HG03354 (cell line): ENCODE measurements at regions not wholly inside any gene's neighbourhood (a gene's known extent, or its start where the extent isn't known, plus 50 kb on each side); places are given as distances from the start of the nearest gene placed in this dataset.

Experiments used
- ATAC-seq: cut with Tn5 transposase; IDR thresholded peaks from one replicate; pipeline ENCODE4 v1.9.1; 2021; ENCODE audit warnings: mild to moderate bottlenecking; ENCODE audit not compliant: unreplicated experiment, poor library complexity, severe bottlenecking

DNA sequence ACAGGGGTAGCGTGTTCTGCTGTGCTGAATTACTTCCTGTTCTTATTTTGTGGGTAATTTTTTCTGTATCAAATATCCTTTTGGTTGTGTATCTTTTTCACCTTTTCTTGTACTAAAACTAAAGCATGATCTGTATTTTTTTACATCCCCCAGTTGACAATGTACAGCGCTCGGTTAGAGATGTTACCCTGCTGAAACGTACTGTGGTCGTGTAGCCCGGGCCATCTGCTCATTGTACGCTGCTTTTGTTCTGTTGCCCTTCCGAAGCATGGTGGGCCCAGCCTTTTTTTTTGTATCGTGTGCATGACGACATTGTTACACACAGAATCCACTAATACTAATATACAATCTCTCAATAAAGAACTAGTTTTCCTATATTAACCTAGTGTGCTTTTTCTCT, 233.1 kb downstream of the HAUS1 start:
- no peak for ATAC-seq

DNA sequence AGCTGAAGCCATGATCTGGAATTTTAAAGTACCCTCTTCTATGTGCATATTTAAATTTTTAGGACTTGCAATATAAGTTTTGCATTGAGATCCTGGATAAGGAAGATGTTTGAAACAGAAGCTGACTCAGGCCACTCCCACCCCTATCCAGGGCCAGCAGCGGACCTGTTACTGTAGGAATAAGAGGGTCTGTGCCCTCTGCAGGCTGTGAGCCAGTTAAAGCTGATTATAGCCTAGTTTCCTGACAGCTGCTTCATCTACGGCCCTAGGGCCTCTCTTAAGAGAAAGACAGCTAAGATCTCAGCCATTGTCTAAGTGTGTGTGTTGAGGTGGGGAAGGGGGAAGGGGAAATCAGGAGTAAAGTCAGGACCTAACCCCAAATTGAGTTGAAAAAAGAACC, 234.0 kb downstream of the HAUS1 start:
- ATAC-seq = no peak

DNA sequence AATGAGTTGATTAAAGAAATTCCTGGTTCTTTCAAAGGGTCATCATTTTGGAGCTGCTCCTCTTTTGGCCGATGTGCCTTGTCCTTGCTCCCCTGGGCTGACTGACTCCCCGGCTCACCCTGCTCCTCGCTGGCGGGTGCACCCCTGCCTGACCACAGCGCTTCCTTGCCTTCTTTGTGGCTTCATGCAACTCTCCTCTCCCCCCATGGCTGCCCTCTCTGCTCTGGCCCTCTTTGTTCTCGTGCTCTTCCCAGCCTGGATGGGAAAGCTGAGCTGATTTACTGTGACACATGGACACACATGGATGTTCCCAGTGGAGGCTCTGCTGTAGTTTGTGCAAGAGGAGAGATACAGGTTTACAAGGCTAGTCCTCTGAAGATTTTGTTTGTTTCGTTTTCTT, 234.6 kb downstream of the HAUS1 start:
- ATAC-seq = no peak

DNA sequence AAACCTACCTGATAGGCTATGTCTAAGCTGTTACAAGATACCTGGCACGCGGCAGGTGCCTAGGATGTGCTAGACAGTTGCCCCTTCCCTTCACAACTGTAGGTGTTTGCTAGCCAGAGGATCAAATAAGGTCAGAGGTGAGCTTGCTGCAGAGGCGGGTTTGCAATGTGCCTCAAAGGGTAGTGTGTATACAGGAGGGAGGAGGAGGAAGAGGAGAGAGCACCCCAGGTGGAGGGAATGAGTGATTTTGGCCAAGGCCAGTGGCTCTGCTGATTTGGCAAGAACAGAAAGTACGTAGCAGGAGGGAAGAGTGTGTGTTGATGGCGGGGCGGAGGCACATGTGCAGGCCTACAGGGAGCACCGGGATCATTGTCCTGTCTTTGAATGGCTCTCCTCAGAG, 236.5 kb downstream of the HAUS1 start:
- ATAC-seq = no peak

DNA sequence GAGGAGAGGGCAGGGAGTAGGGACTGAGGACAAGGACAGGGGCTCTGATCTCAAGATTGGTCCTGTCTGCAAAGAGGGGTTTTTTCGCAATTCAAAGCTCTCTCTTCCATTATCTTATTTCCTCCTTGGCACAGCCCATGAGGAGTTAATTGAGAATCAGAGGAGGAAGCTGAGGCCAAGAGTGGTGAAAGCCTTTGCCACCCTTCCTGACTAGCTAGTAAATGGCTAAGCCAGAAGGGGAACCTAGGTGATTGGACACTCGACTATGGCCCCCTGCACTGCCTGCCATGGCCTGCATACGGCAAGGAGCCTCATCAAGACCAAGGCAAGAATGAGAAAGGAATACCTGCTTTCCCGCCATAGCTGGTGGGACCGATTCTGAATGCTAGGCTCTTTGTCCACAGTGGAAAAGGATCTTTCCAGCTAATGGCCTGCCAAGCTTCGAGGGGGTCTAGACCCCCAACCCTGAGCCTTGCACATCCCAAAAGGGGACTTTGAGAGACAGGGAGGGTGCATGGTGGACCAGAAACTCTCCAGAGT, 237.9 kb downstream of the HAUS1 start:
- ATAC-seq = no peak

DNA sequence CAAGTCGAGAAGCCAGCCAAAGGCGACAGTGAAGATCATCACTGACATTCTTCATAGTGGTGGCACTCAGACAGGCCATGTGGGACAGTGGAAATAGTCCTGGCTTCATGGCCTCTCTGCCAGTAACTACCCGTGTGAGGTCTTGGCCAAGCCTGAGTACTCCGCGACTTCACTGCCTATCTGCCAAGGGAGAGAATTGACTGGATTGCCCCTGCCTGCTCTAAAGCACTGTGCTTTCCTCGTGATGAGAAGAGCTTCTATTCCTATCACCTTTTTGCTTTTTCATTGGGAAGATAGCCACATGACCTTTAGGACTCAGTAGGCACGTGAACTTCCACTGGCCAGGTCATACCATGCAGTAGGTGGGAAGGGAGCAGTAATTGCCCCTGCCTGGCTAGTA, 239.3 kb downstream of the HAUS1 start:
- no peak for ATAC-seq

DNA sequence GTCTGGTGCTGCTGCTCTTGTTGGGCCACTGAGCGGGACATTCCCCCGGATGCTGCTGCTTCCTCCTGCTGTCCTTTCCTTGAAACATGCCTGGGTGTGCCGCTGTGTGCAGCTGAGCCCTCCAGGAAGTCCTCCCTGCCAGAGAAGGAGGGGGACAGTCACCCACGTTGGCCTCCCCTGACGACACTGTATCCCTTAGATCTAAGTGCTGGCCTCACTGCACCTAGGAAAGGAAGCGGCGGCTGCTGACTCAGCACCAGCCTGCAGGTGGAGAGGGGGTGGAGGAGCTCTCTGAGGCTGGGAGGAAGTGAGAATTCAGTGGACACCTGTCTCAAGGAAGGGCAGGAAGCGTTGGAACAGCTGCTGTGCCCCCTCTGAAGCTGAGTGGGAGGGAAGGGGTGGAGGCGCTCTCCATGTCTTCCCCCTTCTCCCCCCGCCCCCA, 239.8 kb downstream of the HAUS1 start:
- ATAC-seq = peak; percentile 82

DNA sequence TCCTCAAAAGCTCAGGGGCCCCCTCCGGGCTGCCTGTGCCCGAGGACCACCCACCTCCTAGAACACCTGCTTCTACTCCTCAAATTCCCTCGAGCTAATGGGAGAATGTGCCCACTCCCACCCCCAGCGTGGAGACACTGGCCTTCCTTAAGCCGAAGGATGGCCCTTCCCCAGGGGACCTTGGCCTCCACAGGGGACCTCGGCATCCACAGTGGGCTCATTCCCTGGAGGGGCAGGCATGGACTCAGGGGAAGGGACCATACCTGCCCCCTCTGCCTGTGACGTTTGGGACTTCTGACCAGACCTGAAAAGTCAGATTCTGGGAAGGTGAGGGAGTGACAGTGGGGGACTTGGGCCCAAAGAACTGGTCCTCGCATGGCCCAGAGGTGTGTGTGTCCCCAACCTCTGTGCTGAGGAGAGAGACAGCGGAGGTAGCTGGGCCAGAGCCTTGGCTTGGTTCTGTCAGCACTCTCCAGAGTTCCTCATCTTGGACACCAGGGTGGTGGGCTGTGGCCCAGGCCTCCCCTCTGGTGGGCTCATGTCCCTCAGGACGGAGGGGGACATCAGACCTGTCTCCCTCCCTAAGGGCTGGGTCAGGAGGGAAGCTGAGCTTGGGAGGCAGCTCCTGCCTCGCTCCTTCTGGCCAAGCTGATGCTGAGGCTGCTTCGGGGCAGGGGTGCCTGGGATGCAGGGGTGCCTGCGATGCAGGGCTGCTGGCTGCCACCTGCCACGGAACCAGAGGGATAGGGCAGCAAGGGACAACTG, 240.4 kb downstream of the HAUS1 start:
- no peak for ATAC-seq

DNA sequence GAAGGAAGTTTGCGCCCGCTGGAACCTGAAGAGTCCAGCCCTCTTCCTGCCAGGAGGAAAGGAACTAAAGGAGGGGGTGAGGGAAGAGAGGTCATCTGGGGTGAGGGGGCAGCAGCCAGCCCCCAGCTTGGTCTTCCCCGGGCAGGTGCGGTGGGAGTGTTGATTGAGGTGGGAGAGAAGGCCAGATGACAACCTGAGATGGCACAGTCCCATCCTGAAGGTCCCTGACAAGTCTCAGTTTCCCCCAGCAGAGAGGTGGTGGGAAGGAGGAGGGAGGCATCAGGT, 240.9 kb downstream of the HAUS1 start:
- ATAC-seq = no peak

DNA sequence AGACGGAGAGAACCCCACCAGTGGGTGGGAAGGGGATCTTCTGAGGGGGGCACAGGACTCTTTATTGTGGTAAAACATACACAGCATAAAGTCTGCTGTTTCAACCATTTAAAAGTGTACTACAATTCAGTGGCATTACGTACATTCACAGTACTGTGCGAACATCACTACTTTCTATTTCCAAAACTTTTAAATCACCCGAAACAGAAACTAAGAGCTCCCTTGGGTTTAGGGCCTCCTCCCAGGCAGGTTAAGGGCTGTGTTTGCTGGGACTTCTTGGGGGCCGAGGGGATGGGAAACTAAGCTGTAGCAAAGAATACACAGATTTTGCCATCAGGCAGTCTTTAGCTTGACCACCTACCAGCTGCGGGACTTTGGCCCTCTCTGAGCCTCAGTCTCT, 242.0 kb downstream of the HAUS1 start:
- ATAC-seq = peak; percentile 47

DNA sequence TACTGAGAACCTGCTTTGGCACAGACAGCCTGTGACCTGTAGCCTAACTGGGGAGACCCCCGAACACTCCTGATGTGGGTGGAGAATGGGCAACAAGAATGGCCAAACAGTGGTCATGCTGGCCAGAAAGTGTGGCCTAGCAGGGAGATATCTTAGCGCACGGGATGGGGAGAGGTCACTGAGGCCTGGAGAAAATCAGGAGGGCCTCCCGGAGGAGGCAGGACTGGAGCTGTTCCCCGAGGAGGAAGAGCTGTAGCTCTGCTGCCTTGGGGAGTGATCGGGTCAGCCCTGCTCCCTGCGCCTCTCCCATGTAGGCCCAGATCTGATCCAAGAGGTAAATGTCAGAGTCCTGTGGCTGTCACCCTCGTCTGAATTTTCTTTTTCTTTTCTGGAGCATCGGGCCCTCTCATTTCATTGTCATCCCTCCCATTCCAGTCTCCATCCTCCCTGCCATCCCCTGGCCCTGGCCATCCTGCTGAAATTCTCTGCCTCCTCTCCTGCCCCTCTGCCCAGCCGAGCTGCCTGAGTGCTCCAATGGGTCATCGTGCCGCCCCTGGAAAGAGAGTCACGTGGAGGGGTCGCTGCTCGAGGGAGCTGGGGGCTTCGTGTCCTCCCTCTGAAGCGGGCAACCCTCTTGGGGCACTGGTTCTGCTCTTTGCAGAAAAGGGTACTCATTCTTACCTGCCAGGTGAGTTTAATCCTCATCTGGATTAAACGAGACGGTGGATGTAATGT, 242.9 kb downstream of the HAUS1 start:
- ATAC-seq = no peak

DNA sequence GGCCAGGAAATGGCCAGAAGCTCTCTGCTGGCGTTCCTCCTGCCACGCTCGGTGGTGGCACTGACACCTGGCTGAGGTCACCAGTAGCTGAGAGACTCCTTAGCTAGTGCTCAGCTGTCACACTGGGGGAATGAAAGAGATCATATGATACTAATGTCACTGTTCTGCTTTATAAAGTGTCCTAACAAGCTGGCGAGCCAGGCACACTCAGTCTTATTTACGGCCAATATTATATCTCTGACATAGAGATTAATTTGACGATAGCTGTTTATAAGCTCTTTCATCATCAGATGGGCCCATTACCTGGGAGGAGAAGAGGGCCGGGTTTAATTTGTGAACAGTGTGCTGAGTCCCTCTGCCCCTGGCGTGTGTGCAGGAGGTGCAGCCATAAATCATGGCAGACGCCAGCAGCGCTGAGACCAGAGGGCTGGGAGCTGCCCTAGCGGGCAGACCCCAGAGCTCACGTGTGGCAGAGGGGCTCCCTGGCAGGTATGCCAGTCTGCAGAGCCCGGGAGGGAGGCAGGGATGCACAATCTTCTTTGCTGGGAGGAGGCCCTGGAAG, 246.5 kb downstream of the HAUS1 start:
- ATAC-seq = no peak

DNA sequence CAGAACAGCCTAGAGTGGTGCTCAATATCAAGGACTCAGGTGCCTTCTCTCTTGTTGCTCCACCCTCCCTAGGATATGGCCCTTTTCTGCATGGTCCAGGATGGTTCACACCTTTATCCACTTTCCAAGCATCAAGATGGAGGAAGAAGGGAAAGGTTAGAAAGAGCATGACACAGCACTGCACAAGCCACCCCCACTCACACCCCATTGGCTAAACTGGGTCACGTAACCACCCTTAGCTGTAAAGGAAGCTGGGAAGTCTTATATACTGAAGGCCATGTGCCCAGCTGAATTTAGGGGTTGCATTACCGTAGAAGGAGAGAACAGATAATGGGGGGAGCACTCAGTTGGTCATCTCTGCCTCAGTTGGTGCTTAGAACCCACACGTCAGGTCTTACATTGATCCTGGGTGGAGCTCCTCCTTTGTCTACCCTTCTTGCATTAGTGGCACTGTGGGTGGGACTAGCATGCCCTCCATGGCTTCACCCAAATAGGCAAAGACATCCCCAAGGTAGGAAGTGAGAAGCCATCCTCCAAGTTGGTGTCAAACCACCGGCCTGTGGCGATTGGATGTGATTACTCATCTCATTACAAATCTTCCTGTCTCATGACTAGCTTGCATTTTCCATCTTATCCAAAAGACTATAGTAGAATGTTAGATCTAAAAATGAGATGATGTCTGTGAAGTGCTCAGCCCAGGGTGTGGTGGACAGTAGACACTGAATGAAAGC, 248.5 kb downstream of the HAUS1 start:
- ATAC-seq = no peak

DNA sequence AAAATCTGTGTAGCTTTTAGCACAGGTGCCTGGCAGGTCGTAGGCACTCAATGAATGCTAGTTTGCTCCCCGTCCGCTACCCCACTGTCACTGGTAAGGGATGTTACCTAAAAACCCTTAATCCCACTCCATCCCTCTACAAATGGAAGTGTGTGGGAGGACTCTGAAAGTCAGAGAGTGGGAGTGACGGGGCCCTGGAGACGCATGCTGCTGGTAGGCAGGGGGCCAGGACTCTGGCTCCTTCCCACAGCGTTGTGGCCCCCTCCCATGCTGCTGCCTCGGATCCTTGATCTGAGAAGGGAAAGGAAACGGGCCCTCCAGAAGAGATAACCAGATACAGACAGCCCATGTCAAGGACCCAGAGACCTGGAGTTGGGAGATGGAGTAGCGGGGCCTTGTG, 249.3 kb downstream of the HAUS1 start:
- ATAC-seq = no peak

DNA sequence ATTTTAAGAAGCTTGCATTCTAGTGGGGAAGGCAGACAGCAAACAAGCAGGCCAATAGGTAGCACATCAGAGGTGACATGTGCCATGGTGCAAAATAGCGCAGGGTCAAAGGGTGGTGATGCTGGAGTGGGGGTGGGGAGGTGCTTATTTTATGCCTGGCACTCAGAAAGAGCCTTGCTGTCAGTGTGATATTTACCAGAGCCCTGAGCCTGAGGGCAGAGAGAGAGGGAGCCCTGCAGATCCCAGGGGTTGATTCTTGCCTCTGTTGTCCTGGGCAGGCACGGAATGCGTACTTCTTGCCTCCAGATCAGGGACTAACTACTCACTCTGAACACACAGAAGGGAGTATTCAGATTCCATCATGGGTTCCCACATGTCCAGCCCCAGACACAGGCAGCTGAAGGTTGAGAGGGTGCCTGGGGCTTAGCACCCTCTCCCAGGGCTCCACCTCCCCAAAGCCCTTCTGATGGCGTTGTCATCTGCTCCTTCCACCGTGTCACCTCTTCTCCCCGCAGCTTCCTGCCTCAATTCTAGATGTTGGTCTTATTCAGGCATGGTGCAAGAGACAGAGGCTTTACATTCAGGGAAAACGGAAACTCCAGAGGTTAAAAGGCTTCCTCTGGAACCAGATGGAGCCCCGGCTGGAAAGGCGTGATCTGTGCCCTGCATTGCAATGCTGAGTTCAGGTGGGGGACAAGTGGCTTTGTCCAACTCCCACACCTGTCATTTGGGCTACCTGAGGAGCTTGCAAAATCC, 252.3 kb downstream of the HAUS1 start:
- ATAC-seq = no peak

DNA sequence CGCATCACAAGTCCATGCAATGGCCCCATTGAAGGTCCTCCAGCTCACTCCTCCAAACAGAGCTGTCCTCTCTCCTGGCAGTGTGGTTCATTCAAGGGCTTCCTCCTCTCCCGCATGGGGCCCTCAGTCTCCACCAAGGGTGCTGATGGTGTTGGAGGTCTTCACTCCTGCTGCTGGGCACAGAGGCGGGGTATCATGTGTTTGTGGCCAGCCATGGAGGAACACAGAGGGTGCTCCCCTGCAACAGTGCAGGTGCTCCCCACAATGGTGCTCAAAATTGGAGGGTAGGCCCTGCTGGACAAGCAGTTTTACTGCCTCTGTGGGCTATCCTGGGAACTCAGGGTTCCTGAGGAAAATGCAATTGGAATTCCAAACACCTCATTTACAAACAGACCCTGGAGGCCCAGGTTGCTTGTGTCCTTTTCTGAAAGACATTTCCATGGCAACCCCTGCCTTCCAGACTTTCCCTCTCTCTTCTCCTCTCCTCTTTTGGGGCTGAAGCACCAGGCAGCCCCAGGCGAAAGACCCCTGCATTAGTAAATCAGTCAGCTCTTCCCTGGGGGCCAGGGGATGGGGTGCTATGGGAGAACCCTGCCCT, 256.0 kb downstream of the HAUS1 start:
- ATAC-seq = no peak

DNA sequence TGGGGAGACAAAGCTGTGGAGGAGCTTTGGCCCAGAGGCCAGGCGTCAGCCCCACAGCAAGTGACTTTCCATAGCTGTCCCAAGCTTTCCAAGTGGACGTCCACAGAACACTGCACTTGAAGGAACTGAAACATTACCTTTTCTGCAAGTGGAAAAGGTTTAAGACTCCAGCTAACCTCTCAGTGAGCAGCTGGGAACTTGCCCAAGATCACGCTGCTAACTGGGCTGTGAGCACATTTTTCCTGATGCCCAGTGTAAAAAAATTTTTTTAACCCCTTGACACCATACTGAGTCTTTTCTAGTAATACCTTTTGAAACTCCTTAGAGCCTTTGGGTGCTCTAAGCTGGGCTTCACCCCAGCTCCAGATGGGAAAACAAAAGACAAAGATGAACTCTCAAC, 256.7 kb downstream of the HAUS1 start:
- no peak for ATAC-seq

DNA sequence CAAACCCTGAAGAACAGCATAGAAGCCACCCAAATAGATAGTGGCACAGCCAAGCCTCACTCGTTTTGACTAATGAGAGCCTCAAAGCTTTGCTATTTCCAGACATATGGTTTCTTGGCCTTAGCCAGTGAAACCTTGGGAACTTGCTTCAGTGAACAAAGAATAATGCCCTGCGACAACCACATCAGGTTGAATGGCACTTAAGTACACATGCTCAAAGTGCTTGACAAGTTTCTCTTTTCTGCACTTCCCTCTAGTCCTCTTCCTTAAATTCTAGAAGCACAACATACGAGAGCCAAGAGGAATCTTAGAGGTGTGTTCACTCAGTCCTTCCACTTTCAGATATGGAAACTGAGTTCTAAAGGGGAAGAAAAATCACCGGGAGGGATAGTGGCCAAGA, 258.3 kb downstream of the HAUS1 start:
- ATAC-seq = no peak

DNA sequence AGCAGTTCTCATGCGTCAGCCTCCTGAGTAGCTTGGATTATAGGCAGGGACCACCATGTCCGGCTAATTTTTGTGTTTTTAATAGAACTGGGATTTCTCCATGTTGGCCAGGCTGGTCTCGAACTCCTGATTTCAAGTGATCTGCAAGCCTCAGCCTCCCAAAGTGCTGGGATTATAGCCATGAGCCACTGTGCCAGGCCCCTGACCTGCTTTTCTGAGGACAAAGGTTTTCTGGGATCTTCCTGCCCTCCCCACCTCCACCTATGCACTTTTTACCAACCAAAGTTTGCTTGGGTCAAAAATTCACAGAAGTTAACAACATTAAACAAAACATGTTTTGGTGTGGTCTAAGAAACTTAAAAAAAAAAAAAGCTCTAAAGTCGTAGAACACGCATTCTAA, 259.9 kb downstream of the HAUS1 start:
- no peak for ATAC-seq
